ENCODE measurements at regions not wholly inside any gene's neighbourhood (a gene's known extent, or its start where the extent isn't known, plus 50 kb on each side); places are given as distances from the start of the nearest gene placed in this dataset.

DNA sequence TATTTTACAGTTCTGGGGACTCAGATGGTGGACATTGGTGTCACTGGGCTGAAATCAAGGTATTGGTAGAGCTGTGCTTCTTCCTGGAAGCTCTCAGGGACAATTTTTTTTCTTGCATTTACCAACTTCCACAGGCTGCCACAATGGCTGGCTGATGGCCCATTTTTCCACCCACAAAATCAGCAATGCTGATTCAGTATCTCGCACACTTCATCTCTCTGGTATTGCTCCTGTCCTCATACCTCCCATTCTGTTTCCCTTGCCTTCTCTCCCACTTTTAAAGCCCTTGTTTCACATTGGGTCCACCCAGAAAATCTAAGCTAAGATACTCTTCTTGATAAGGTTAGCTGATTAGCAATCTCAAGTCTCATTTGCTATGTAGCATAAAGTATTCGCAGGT lies 530.9 kb upstream of the POM121L12 start:
- no peak for DNase-seq (ENCODE audit: extremely low read depth in 1 of 2, low read depth in 1 of 2)

DNA sequence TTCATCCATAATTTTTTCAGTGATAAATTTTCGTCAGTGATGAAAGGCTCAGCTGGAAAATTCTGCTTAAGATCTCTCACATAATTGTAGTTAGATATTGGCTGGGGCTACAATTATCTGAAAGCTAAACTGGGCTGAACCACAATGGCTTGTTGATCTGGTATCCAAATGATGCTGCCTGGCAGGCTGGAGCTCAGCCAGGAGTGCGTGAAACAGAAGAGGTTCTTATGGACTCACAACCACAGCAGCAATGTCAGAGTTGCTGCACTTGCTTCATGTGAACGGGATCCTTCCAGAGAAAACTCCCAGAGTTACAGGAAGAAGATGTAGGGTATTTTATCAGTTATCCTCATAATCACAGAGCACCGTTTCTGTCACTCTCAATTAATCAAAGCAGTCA lies 533.2 kb upstream of the POM121L12 start:
- DNase-seq (ENCODE audit: extremely low read depth in 1 of 2, low read depth in 1 of 2), result no peak

DNA sequence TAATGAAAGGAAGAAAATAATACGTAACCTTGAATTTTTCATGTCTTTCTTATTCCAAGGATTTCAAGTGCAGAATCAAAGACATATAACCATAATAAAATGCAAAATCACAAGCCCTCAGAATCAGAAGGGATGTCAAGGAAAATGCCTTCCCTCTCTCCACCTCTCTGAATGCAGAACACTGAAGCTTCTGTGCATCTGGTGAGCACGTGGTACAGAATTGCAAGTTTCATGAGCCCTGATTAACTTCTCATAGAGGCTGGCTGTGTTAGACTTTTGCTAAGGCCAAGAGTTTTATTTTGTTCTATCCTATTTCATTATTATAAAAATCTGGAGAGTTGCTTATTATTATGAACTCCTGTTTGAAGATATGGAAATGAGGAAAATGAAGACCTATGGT lies 533.7 kb upstream of the POM121L12 start:
- DNase-seq (ENCODE audit: extremely low read depth in 1 of 2, low read depth in 1 of 2), result no peak

DNA sequence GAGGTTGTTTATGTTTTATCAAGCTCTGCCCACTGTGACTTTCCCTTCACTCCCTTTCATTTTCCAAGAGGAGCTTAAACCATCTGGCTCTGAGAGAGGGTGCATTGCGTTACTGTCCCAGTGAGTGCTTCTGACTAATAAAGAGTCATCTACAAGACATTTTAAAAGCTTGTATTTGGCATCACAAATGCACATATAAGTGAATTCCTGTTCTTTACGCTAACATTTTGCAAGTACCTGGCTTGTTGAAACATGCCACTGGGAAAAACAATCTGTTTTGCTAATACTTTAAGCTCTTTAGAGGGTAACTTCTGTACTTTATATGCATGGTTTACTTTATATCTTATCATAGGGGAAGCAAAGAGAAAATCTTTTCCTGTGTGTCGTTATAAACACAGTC lies 534.6 kb upstream of the POM121L12 start:
- DNase-seq (ENCODE audit: extremely low read depth in 1 of 2, low read depth in 1 of 2), result no peak

DNA sequence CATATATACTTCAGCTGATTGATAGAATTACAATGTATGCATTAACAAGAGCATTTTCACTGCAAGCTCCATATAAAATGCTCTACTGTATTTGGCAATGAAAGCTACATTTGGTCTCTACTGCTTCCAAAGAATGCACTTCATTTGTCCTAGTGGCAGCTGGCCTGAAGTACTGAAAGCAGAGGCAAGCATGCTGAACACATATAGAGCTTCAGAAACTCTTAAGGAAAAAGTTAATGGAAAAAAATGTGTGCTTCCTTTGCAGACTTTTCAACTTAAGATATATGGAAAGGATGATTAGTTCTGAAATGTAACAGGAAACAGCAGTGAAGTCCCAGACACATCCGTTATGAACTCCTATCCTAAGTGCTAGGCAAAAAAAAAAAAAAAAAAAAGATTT lies 537.1 kb upstream of the POM121L12 start:
- no peak for DNase-seq (ENCODE audit: extremely low read depth in 1 of 2, low read depth in 1 of 2)

DNA sequence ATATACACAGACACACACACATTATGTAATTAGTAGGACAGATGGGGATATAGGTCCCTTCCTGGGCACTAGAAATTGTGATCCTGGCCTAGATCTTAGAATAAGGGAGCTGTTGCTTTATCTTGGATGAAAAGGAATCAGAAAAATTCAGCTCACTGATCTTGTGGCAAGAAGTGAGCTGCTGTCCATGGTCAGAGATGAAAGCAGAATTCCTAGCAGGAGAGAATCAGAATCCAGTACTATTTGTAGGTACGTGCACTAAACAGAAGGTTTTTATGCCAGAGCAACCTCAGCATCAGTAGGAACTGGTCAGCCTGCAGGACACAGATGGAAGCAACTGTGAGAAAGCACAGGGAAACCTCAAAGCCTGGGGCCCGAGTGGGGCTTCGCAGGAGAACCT lies 549.2 kb upstream of the POM121L12 start:
- no peak for DNase-seq (ENCODE audit: extremely low read depth in 1 of 2, low read depth in 1 of 2)

DNA sequence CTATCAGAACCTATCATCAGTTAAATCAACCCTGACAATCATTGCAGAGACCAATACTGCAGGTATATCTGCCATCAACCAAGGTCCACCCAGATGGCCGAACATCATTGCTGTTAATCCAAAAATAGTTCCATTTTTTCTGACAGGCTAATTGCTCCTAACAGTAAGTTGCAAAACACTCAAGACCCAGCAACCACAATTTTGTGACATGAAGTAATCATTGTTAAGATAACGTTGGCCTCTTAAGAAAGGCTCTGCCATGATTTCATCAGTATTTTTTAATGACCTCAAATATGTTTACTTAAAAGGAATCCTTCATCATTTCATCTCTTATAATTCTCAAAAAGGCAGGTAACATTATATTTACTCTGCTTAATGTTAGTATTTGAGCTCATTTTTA lies 553.4 kb upstream of the POM121L12 start:
- DNase-seq (ENCODE audit: extremely low read depth in 1 of 2, low read depth in 1 of 2), result no peak

DNA sequence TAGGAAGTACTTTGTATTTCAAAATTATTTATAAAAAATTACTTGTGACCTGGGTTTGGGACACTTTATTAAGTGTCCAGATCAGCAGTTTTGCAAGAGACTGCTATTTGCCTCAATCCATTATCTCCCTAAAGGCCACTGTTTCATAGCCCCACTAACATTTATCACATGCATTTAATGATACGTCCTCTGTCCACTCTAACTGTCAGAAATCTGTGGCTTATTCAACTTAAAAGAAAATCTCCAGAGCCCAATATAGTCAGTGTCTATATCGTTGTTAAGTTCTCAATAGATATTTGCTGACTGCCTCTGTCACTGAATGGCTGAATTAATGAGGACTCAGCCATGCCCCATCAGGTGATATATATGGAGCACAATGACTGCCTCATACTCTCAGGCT lies 553.9 kb upstream of the POM121L12 start:
- no peak for DNase-seq (ENCODE audit: extremely low read depth in 1 of 2, low read depth in 1 of 2)

DNA sequence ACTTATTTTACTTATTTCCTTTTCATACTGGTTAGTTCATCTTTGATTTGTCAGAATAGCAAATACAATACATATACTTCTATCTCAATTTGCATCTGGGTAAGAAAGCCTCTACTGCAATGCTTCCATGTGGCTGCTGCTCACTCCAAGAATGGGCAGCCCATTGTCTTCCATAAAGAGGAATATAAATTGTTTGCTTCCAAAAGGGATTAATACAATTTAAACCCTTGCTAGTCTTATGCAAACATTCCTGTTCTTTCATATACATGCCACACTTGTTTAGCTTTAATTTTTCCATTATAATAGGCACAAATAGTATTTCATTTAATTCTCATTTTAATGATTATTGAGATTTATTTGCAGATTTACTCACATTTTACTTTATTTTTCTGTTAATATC lies 555.4 kb upstream of the POM121L12 start:
- no peak for DNase-seq (ENCODE audit: extremely low read depth in 1 of 2, low read depth in 1 of 2)

DNA sequence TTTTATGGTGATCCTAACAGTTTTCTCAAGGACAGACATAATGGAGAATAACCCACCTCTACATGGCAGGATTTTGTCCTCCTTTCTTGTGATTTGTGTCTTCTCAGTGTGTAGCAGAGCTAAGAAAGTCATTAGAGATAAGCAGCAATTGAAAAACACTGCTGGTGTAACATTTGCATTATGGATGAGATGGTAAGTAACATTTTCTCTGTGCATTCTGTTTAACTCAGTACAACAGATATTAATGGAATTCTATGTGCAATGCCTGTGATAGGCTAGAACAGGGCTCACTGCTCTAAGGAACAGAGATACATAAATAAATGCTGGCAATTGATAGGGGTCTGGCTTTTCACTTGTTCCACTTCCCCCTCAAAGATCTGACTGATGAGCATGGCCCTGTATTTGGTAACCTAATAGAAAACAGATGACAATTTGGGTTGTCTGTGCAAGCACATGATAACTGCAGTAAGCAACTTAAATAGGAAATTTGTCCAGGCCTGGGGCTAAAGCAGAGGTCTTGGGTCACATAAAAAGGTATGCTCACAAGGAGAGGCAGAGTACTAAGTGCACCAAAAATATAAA lies 560.3 kb upstream of the POM121L12 start:
- no peak for DNase-seq (ENCODE audit: extremely low read depth in 1 of 2, low read depth in 1 of 2)

DNA sequence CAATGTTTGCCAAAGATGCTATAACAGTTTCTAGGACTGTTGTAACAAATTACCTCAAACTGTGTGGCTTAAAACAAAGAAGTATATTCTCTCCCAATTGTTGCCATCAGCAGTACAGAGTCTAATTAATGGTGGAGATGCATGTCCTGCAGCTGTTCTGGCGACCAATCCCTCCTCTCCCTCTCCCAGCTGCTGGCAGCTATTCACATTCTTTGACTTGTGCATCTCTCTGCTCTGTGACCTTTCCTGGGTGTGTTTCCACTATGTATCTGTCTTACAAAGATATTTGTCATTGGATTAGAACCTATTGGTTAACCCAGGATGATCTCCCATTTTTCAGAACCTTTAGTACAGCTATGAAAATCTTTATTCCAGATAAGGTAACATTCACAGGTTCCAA lies 561.7 kb upstream of the POM121L12 start:
- DNase-seq (ENCODE audit: extremely low read depth in 1 of 2, low read depth in 1 of 2), result no peak

DNA sequence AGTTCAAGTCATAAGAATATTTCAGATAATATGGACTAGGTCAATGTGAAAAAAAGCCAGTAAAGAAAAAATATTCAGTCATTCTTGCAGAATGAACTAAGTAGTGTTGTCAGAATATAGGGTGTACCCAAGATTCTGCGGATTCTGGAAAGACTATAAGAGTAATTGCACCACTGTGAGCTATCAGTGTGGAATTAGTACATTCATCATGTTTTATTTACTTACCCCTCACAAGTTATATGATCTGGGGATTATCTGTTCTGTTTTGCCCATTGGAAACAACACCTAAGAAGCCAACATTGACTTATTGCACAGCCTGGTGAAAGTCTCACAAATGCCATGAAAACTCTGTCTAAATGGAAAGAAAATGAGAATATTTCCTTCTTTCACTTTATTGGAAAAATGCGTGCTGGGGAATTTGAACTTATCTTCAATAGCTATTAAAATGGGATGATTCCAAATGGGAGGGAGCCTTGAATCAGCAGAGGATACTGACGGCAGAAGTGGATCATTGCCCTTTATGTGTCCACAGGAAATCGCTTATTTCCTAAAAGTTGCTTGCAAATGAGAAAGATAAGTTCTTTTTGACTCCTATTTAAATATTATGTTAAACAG lies 563.3 kb upstream of the POM121L12 start:
- no peak for DNase-seq (ENCODE audit: extremely low read depth in 1 of 2, low read depth in 1 of 2)

DNA sequence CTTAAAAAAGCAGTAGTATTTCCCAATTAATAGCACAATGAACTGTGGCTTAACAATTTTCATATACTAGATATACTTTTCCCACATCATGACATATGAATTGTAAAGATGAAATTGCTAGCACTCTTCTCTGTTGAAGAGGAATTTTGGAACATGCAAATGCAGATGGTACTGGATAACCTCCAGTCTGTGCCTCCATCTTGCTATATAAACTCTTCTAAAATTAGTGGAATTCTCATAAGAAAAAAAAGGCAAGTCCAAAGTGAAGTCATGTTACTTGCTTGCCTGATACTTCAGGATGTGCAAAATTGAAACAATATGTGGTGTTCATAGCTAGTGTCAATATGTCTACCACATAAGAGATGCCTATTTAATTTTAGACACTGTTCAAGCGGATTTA lies 570.2 kb upstream of the POM121L12 start:
- no peak for DNase-seq (ENCODE audit: extremely low read depth in 1 of 2, low read depth in 1 of 2)

DNA sequence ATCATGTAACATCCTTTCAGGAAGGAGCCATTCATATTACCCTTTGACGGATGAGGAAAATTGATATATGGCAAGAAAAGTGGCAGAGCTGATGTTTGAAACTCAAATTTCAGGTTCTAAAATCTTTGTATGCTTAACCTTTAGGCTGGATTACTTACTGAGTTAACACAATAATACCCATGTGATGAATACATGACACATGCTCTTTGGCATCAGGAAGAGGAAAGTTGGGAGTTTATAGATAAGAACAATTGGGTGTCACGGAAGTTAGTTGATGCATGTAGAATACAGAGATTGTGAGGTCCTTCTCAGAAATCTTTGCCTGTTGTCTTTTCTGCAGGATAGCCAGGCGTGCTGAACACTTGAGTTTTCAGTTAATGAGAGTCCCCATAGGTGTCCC lies 572.1 kb upstream of the POM121L12 start:
- no peak for DNase-seq (ENCODE audit: extremely low read depth in 1 of 2, low read depth in 1 of 2)

DNA sequence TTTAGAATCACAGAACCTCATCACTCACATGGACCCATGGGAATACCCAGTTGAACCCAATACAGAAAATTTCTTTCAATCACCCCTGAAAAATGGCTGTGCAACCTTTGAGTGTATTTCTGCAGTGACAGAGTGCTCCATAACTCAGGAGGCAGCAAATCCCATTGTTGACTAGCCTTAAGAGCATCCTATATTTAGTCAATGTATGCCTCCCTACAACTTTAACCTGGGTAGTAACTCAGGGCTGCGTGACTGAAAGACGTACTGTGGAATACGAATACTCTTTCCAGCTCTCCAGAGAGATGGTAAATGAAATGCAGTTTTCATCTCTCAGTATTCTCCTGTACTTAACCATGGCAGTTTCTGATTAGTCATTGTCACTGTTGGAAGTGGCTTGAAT lies 573.0 kb upstream of the POM121L12 start:
- DNase-seq (ENCODE audit: extremely low read depth in 1 of 2, low read depth in 1 of 2), result no peak

DNA sequence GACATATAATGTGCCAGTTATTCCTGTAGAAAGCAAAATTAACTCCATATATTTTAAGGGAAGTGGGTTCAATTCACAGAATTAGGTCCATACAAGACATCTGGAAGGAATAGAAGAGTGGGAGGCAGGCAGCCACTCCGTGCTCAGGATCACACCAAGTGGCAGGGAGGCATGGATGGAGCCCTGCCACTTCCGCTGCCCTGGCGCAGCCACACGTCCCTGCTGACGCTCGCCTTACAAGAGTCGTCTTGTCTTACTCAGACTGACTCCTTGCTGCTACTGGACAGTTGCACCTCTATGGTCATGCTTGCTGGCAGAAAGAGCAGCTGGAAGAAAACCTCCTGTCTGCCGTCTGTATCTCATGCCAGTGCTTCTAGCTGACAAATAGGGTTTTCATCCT lies 579.9 kb upstream of the POM121L12 start:
- no peak for DNase-seq (ENCODE audit: extremely low read depth in 1 of 2, low read depth in 1 of 2)

DNA sequence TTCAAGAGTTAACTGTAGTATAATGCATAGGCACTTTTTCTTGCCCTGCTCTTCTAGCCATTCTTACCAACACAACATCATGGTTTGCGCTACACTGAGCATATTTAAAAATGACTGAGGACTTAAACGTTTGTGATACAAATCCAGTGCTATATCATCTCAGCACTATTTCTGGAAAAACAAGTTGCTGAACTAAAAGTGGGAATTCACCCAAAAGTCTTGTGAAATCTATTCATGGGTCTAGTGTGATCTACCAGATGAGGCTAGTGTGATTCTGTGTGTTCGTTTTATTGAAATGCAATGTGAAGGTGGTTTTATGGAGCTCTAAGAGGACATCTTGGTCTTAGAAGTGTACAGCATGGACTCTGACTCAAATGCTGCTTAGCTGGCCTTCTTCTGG lies 584.6 kb upstream of the POM121L12 start:
- DNase-seq (ENCODE audit: extremely low read depth in 1 of 2, low read depth in 1 of 2), result no peak

DNA sequence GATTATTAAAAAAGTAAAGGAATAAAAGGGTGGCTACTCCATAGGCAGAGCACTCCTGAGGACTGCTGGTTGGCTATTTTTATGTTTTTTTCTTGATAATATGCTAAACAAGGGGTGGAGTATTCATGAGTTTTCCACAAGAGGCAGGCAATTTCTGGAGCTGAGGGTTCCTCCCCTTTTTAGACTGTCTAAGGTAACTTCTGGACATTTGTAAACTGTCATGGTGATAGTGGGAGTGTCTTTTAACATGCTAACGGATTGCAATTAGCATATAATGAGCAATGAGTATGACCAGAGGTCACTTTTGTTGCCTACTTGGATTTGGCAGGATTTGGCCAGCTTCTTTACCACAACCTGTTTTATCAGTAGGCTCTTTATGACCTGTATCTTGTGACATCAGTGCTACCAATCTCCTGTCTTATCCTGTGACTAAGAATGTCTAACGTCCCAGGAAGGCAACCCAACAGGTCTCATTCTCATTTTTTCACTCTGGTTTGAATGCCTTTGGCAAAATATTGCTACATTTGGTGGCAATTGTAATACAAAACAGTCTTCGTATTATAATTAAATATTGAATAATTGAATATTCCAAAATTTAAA lies 587.8 kb upstream of the POM121L12 start:
- no peak for DNase-seq (ENCODE audit: extremely low read depth in 1 of 2, low read depth in 1 of 2)

DNA sequence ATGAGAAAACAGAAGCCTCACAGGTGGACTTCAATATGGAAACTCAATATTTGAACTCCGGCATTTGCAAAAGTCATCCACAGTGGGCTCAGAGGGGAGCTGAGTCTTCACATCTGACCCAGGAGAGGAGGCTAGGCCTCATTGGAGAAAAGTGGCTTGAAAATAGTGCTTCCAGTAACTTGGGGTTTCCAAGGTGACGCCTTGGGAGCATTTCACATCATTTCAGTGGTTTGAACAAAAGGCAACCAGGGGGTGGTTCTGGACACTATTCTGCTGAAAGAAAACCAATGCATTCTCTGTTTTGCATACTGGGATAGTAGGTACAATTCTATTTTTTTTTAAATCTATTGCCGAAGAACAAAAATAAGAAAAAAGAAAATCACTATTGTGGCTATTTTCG lies 599.2 kb upstream of the POM121L12 start:
- DNase-seq (ENCODE audit: extremely low read depth in 1 of 2, low read depth in 1 of 2), result no peak

DNA sequence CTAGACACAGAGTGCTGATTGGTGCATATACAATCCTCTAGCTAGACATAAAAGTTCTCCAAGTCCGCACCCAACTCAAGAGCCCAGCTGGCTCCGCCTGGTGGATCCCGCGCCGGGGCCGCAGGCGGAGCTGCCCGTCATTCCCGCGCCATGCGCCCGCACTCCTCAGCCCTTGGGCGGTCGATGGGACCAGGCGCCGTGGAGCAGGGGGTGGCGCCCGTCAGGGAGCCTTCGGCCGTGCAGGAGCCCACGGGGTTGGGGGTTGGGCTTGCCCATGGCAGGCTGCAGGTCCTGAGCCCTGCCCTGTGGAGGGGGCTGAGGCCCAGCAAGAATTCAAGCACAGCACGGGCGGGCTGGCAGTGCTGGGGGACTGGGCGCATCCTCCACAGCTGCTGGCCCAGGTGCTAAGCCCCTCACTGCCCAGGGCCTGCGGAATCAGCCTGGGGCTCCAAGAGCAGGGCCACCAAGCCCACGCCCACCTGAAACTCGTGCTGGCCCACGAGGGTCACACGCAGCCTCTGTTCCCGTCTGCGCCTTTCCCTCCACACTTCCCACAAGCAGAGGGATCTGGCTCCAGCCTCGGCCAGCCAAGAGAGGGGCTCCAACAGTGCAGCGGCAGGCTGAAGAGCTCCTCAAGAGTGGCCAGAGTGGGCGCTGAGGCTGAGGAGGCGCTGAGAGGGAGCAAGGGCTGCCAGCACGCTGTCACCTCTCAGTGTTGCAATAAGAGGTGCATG lies 604.2 kb upstream of the POM121L12 start:
- DNase-seq (ENCODE audit: extremely low read depth in 1 of 2, low read depth in 1 of 2), result no peak

DNA sequence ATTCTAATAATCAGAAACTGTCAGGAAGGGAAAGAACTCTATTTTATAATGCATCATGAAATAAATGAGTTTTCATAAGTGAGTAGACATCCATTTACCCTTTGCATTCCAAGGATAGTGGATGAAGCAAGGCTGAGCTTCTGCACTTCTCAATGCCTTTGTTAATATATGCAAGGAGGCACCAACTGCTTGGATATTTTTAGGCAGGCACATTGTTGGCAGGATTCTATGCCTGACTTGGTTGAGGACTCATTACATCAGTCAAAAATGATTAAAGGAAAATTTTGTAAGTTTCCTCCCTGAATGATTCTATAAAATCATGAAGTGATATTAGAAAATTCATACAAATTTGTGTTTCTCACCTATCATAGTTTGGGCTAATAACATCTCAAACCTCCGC lies 612.2 kb upstream of the POM121L12 start:
- no peak for DNase-seq (ENCODE audit: extremely low read depth in 1 of 2, low read depth in 1 of 2)

DNA sequence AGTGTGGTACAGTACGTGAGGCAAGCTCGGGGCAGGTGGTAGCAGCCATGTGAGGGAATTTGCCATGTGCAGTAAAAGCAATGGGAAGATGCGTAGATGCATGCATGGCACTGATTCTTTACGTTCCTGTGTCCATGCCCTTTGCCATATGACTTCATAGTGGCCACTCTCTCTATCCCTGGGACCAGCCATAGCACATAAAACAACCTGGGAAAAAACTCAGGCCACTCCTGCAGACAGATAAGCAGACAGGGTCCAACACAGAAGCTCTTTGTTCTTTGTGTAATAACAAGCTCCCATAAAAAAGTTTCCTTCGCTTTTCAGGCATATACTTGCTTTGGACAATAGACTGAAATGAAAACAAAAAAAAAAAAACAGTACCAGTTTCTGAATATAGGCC lies 622.4 kb upstream of the POM121L12 start:
- DNase-seq (ENCODE audit: extremely low read depth in 1 of 2, low read depth in 1 of 2), result no peak
